ENCODE measurements at regions not wholly inside any gene's neighbourhood (a gene's known extent, or its start where the extent isn't known, plus 50 kb on each side); places are given as distances from the start of the nearest gene placed in this dataset.

DNA sequence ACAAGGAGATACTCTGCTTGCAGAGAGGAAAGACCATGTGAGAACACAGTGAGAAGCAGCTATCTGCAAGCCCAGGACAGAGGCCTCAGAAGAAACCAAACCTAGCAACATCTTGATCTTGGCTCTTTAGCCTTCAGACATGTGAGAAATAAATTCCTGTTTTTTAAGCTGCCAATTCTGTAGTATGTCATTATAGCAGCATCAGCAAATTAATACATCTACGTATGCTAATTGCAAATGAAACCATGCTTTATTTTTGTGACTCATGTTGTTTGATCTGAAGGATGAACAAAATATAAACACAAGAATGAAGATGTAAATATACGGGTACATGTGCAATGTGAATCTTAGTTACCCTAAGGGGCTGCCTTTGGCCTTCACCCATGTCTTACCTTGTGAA is 714.4 kb upstream of the ARPP21 start:
- H3K27me3 ChIP-seq (replicated peaks in 1 of 2; ENCODE audit: control insufficient read depth in 2 of 2, insufficient read depth in 2 of 2, low read length in 1 of 2): no peaks in the 10 kb centered on the region
- no peak overlapping the region for H3K27ac ChIP-seq (ENCODE audit: control insufficient read depth, insufficient read depth)
- H3K4me3 ChIP-seq: no peak overlapping the region
- ChIA-PET CTCF (no interaction called here), SMC1A (ENCODE audit: uncharacterized antibody, unreplicated experiment) (interaction anchor here (0.7 kb wide), 1 partner anchor 1646 kb away, joined by 3 read pairs; no protein-coding TSS in a partner anchor), RAD21 (ENCODE audit: unreplicated experiment) (no interaction called here), POLR2A (no interaction called here)
- H3K79me2 ChIP-seq (ENCODE audit: control insufficient read depth, insufficient read depth, low read length): no peaks in the 10 kb centered on the region
- no peak overlapping the region for H2AFZ ChIP-seq (ENCODE audit: control insufficient read depth, low read depth, low read length)
- H4K20me1 ChIP-seq (ENCODE audit: control insufficient read depth, insufficient read depth): no peaks in the 10 kb centered on the region
- in situ Hi-C loops (cut with MboI) (no loop called here), intact Hi-C loops (cut with micrococcal nuclease; ENCODE audit: unreplicated experiment) (no loop called here)
- BruUV-seq (replicated peaks): no TSS peak
- H3K9ac ChIP-seq (ENCODE audit: control insufficient read depth, insufficient read depth, low read length): no peak overlapping the region
- H3K4me1 ChIP-seq (ENCODE audit: control insufficient read depth, insufficient read depth, low read length): no peaks in the 10 kb centered on the region
- H3K36me3 ChIP-seq (ENCODE audit: control insufficient read depth in 2 of 2, insufficient read depth in 2 of 2, low read length in 1 of 2): no peaks in the 10 kb centered on the region
- FAIRE-seq (no peak), DNase-seq (ENCODE audit: low read depth, low spot score) (no peak), ATAC-seq (no peak)
- H3K4me2 ChIP-seq (ENCODE audit: control insufficient read depth, insufficient read depth): no peak overlapping the region
- 10% methylated on average over 2 of the region's 2 CpGs for WGBS (ENCODE audit: insufficient coverage, insufficient replicate concordance, low lambda C conversion rate, missing lambda C conversion rate)
- no peaks in the 10 kb centered on the region for H3K9me3 ChIP-seq (replicated peaks; ENCODE audit: control insufficient read depth, insufficient read depth, low read length)
- TF ChIP-seq EED (IDR thresholded peaks at IDR 0.05; ENCODE audit: low read depth) (no peak), TARDBP (IDR thresholded peaks at IDR 0.05; ENCODE audit: borderline replicate concordance) (no peak), STAT1 (conservative IDR thresholded peaks at IDR 0.05) (no peak), RBBP5 (conservative IDR thresholded peaks at IDR 0.05) (no peak), MTA3 (IDR thresholded peaks at IDR 0.05; ENCODE audit: borderline replicate concordance, low read length) (no peak), KAT2A (conservative IDR thresholded peaks at IDR 0.05; ENCODE audit: control insufficient read depth, low read depth, low read length) (no peak), YBX1 (IDR thresholded peaks at IDR 0.05) (no peak), ZZZ3 (IDR thresholded peaks at IDR 0.05; ENCODE audit: control insufficient read depth, insufficient read length, low read depth) (no peak), POLR2AphosphoS2 (IDR thresholded peaks at IDR 0.05; ENCODE audit: low read depth, low read length) (no peak), NFXL1 (IDR thresholded peaks at IDR 0.05; ENCODE audit: borderline replicate concordance) (no peak), STAT3 (IDR thresholded peaks at IDR 0.05; ENCODE audit: low read depth, low read length) (no peak), RELA (IDR thresholded peaks at IDR 0.05; ENCODE audit: borderline replicate concordance, partially characterized antibody) (no peak)
- TF ChIP-seq, protein P1, sequence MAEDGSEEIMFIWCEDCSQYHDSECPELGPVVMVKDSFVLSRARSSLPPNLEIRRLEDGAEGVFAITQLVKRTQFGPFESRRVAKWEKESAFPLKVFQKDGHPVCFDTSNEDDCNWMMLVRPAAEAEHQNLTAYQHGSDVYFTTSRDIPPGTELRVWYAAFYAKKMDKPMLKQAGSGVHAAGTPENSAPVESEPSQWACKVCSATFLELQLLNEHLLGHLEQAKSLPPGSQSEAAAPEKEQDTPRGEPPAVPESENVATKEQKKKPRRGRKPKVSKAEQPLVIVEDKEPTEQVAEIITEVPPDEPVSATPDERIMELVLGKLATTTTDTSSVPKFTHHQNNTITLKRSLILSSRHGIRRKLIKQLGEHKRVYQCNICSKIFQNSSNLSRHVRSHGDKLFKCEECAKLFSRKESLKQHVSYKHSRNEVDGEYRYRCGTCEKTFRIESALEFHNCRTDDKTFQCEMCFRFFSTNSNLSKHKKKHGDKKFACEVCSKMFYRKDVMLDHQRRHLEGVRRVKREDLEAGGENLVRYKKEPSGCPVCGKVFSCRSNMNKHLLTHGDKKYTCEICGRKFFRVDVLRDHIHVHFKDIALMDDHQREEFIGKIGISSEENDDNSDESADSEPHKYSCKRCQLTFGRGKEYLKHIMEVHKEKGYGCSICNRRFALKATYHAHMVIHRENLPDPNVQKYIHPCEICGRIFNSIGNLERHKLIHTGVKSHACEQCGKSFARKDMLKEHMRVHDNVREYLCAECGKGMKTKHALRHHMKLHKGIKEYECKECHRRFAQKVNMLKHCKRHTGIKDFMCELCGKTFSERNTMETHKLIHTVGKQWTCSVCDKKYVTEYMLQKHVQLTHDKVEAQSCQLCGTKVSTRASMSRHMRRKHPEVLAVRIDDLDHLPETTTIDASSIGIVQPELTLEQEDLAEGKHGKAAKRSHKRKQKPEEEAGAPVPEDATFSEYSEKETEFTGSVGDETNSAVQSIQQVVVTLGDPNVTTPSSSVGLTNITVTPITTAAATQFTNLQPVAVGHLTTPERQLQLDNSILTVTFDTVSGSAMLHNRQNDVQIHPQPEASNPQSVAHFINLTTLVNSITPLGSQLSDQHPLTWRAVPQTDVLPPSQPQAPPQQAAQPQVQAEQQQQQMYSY (CRISPR knock-in tag; IDR thresholded peaks at IDR 0.05): no peak
- TF ChIP-seq, protein P2, sequence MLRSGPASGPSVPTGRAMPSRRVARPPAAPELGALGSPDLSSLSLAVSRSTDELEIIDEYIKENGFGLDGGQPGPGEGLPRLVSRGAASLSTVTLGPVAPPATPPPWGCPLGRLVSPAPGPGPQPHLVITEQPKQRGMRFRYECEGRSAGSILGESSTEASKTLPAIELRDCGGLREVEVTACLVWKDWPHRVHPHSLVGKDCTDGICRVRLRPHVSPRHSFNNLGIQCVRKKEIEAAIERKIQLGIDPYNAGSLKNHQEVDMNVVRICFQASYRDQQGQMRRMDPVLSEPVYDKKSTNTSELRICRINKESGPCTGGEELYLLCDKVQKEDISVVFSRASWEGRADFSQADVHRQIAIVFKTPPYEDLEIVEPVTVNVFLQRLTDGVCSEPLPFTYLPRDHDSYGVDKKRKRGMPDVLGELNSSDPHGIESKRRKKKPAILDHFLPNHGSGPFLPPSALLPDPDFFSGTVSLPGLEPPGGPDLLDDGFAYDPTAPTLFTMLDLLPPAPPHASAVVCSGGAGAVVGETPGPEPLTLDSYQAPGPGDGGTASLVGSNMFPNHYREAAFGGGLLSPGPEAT (IDR thresholded peaks at IDR 0.05; ENCODE audit: low read depth): no peak
- TF ChIP-seq, protein P3, sequence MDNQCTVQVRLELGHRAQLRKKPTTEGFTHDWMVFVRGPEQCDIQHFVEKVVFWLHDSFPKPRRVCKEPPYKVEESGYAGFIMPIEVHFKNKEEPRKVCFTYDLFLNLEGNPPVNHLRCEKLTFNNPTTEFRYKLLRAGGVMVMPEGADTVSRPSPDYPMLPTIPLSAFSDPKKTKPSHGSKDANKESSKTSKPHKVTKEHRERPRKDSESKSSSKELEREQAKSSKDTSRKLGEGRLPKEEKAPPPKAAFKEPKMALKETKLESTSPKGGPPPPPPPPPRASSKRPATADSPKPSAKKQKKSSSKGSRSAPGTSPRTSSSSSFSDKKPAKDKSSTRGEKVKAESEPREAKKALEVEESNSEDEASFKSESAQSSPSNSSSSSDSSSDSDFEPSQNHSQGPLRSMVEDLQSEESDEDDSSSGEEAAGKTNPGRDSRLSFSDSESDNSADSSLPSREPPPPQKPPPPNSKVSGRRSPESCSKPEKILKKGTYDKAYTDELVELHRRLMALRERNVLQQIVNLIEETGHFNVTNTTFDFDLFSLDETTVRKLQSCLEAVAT (IDR thresholded peaks at IDR 0.05): no peak
- TF ChIP-seq, protein P4, sequence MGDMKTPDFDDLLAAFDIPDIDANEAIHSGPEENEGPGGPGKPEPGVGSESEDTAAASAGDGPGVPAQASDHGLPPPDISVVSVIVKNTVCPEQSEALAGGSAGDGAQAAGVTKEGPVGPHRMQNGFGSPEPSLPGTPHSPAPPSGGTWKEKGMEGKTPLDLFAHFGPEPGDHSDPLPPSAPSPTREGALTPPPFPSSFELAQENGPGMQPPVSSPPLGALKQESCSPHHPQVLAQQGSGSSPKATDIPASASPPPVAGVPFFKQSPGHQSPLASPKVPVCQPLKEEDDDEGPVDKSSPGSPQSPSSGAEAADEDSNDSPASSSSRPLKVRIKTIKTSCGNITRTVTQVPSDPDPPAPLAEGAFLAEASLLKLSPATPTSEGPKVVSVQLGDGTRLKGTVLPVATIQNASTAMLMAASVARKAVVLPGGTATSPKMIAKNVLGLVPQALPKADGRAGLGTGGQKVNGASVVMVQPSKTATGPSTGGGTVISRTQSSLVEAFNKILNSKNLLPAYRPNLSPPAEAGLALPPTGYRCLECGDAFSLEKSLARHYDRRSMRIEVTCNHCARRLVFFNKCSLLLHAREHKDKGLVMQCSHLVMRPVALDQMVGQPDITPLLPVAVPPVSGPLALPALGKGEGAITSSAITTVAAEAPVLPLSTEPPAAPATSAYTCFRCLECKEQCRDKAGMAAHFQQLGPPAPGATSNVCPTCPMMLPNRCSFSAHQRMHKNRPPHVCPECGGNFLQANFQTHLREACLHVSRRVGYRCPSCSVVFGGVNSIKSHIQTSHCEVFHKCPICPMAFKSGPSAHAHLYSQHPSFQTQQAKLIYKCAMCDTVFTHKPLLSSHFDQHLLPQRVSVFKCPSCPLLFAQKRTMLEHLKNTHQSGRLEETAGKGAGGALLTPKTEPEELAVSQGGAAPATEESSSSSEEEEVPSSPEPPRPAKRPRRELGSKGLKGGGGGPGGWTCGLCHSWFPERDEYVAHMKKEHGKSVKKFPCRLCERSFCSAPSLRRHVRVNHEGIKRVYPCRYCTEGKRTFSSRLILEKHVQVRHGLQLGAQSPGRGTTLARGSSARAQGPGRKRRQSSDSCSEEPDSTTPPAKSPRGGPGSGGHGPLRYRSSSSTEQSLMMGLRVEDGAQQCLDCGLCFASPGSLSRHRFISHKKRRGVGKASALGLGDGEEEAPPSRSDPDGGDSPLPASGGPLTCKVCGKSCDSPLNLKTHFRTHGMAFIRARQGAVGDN (IDR thresholded peaks at IDR 0.05): no peak
